ENCODE measurements at regions not wholly inside any gene's neighbourhood (a gene's known extent, or its start where the extent isn't known, plus 50 kb on each side); places are given as distances from the start of the nearest gene placed in this dataset. TPM values are rescaled to one million over a fixed set of nuclear protein-coding genes. Genes with fewer than 3 reads are reported as not detected.

DNA sequence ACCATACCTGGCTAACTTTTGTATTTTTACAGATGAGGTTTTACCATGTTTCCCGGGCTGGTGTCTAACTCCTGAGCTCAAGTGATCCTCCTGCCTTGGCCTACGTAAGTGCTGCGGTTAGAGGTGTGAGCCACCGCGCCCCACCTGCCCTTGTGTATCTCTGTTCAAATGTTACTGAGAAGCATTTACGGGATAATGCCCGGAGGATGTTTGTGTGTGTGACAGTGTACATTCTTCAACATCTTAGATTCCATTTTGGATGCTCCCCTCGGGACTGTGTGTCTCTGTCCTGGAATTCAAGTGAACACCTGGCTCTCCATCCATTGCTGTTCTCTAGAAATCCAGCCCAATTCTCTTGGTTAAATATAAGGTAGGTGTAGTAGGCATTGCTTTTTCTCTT is 93.7 kb downstream of the NLRP12 start:
- Histone ChIP-seq H3K9me1 (ENCODE audit: control insufficient read depth, insufficient read depth, low read length) (no peaks in the 10 kb centered on the region), H3K27ac (ENCODE audit: extremely low read depth, low read depth, low read length) (no peak overlapping the region), H3K36me3 (ENCODE audit: control insufficient read depth, insufficient read depth, low read length) (no peaks in the 10 kb centered on the region), H3K27me3 (ENCODE audit: control insufficient read depth in 2 of 2, insufficient read depth in 2 of 2, low read length in 2 of 2) (peaks cover 4 to 47% of the 10 kb centered on the region in 2 experiments; a peak in 3 of 5 replicates), H3K9ac (ENCODE audit: insufficient read depth in 1 of 2, low read depth in 2 of 2, low read length in 2 of 2) (no peak overlapping the region), H2AFZ (ENCODE audit: low read depth, low read length) (no peak overlapping the region), H3K4me1 (replicated peaks in 1 of 2; ENCODE audit: control insufficient read depth in 2 of 2, insufficient read depth in 2 of 2, low read length in 2 of 2) (no peaks in the 10 kb centered on the region), H3K79me2 (ENCODE audit: control insufficient read depth, insufficient read depth, low read length) (no peaks in the 10 kb centered on the region), H3K4me2 (ENCODE audit: insufficient read depth, low read length) (no peak overlapping the region), H4K20me1 (replicated peaks; ENCODE audit: control insufficient read depth, insufficient read depth, low read length) (no peaks in the 10 kb centered on the region), H3K4me3 (no peak overlapping the region), H3K9me3 (replicated peaks; ENCODE audit: control insufficient read depth, insufficient read depth, low read depth, low read length) (no peaks in the 10 kb centered on the region)
- FAIRE-seq (no peak), DNase-seq (ENCODE audit: extremely low read depth in 1 of 4, low spot score in 3 of 4) (no peak), ATAC-seq (no peak)
- TF ChIP-seq ZNF239 (CRISPR knock-in tag; IDR thresholded peaks at IDR 0.05): no peak
- TF ChIP-seq FIP1L1 (IDR thresholded peaks at IDR 0.05; ENCODE audit: low read depth, low read length, poor library complexity, severe bottlenecking): no peak
- no peak for TF ChIP-seq RB1 (IDR thresholded peaks at IDR 0.05; ENCODE audit: low read depth)
- TF ChIP-seq NCOA1 (IDR thresholded peaks at IDR 0.05; ENCODE audit: low read depth): no peak
- TF ChIP-seq ZFX (CRISPR knock-in tag; IDR thresholded peaks at IDR 0.05): no peak
- TF ChIP-seq, protein P1, sequence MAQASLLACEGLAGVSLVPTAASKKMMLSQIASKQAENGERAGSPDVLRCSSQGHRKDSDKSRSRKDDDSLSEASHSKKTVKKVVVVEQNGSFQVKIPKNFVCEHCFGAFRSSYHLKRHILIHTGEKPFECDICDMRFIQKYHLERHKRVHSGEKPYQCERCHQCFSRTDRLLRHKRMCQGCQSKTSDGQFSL (CRISPR knock-in tag; IDR thresholded peaks at IDR 0.05): no peak
- TF ChIP-seq, protein P1 (tag; IDR thresholded peaks at IDR 0.05): no peak
- TF ChIP-seq IFI16 (CRISPR knock-in tag; IDR thresholded peaks at IDR 0.05): no peak
- TF ChIP-seq, protein P2, sequence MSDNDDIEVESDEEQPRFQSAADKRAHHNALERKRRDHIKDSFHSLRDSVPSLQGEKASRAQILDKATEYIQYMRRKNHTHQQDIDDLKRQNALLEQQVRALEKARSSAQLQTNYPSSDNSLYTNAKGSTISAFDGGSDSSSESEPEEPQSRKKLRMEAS (CRISPR knock-in tag; IDR thresholded peaks at IDR 0.05): no peak
- ChIA-PET CTCF (ENCODE audit: low intra/inter-chr PET ratio) (no interaction called here), POLR2A (no interaction called here)
- in situ Hi-C loops (cut with MboI): no loop called here
- no TSS peak for BruUV-seq (replicated peaks)
- intact Hi-C loops (cut with micrococcal nuclease): no loop called here
- WGBS (ENCODE audit: insufficient coverage, low coverage, missing lambda C conversion rate): 0% methylated on average over 8 of the region's 8 CpGs

MicroRNAs in the stretch of these regions (microRNA counts, 767-probe panel; counts per million panel counts)
- microRNA hsa-miR-516b-5p: not detected
- microRNA hsa-miR-517a-3p: not detected
- not detected for microRNA hsa-miR-517b-3p
- microRNA hsa-miR-518b: 3,877 counts per million, percentile 79 among the panel's probes with 10 or more counts
- microRNA hsa-miR-518c-3p: 2,290 counts per million, percentile 58 among the panel's probes with 10 or more counts
- microRNA hsa-miR-518e-3p: not detected
- not detected for microRNA hsa-miR-518f-3p
- microRNA hsa-miR-519d: 1,779 counts per million, percentile 46 among the panel's probes with 10 or more counts
- 1,139 counts per million, percentile 25 among the panel's probes with 10 or more counts for microRNA hsa-miR-520b
- microRNA hsa-miR-520c-3p: not detected
- not detected for microRNA hsa-miR-520d-3p
- microRNA hsa-miR-520d-5p+hsa-miR-518a-5p+hsa-miR-527: 2,470 counts per million, percentile 61 among the panel's probes with 10 or more counts
- microRNA hsa-miR-520g: not detected
- microRNA hsa-miR-521: not detected
- not detected for microRNA hsa-miR-523-3p
- microRNA hsa-miR-524-3p: not detected
- microRNA hsa-miR-524-5p: 499 counts per million, percentile 9 among the panel's probes with 10 or more counts
- not detected for microRNA hsa-miR-525-3p
- not detected for microRNA hsa-miR-525-5p
- microRNA hsa-miR-526a+hsa-miR-520c-5p+hsa-miR-518d-5p: not detected

Small RNA genes lying in the stretch of these regions (microRNA-seq; reads per million reads assigned to microRNA genes)
- gene MIR516B2 (ENCODE audit: borderline microRNAs expressed) (not detected), gene MIR517A (ENCODE audit: borderline microRNAs expressed) (not detected), gene MIR517B (ENCODE audit: borderline microRNAs expressed) (not detected), gene MIR518B (ENCODE audit: borderline microRNAs expressed) (17.5 reads per million, percentile 64 among the genes with 10 or more reads in this experiment), gene MIR518C (ENCODE audit: borderline microRNAs expressed) (10.9 reads per million, percentile 57 among the genes with 10 or more reads in this experiment), gene MIR518E (ENCODE audit: borderline microRNAs expressed) (0.73 reads per million), gene MIR518F (ENCODE audit: borderline microRNAs expressed) (125 reads per million, percentile 81 among the genes with 10 or more reads in this experiment), gene MIR519D (ENCODE audit: borderline microRNAs expressed) (7.6 reads per million, percentile 53 among the genes with 10 or more reads in this experiment), gene MIR520B (ENCODE audit: borderline microRNAs expressed) (not detected), gene MIR520C (ENCODE audit: borderline microRNAs expressed) (not detected), gene MIR520D (ENCODE audit: borderline microRNAs expressed) (6.0 reads per million, percentile 50 among the genes with 10 or more reads in this experiment), gene MIR520G (ENCODE audit: borderline microRNAs expressed) (4.2 reads per million, percentile 42 among the genes with 10 or more reads in this experiment), gene MIR521-2 (ENCODE audit: borderline microRNAs expressed) (not detected), gene MIR523 (ENCODE audit: borderline microRNAs expressed) (19.5 reads per million, percentile 65 among the genes with 10 or more reads in this experiment), gene MIR524 (ENCODE audit: borderline microRNAs expressed) (1.7 reads per million, percentile 23 among the genes with 10 or more reads in this experiment), gene MIR525 (ENCODE audit: borderline microRNAs expressed) (2.7 reads per million, percentile 33 among the genes with 10 or more reads in this experiment), gene MIR526A1 (ENCODE audit: borderline microRNAs expressed) (62.5 reads per million, percentile 75 among the genes with 10 or more reads in this experiment), gene MIR526A2 (ENCODE audit: borderline microRNAs expressed) (not detected)

Small RNA genes lying in the stretch of these regions (small RNA-seq; reads per million reads assigned to genes)
- gene MIR516B2: not detected
- gene MIR517A: not detected
- not detected for gene MIR517B
- not detected for gene MIR518B
- gene MIR518E: not detected
- not detected for gene MIR518F
- not detected for gene MIR519D
- gene MIR520B: not detected
- gene MIR520C: not detected
- not detected for gene MIR520D
- not detected for gene MIR520G
- gene MIR521-2: not detected
- 0.51 reads per million, percentile 24 among the genes with 10 or more reads in this experiment for gene MIR525
- not detected for gene MIR526A1
- not detected for gene MIR526A2
- not detected for gene RNU6-803P
